Stimulated activated CD8-positive, alpha-beta memory T cell treated with anti-CD3 and anti-CD28 coated beads, Interleukin-15, amount 100 ng/mL, for 48 hours (primary cell): ENCODE measurements at regions not wholly inside any gene's neighbourhood (a gene's known extent, or its start where the extent isn't known, plus 50 kb on each side); places are given as distances from the start of the nearest gene placed in this dataset.
A peak's percentile ranks its signal among the peaks of the same experiment; 100 is the strongest.
"Not testable (repeated sequence)": the region's sequence is repeated elsewhere in the genome, so short reads cannot be mapped to it uniquely, and the experiment has no call there.

Experiments
- DNase-seq, 2 donors: peaks; one replicate each; pipeline ENCODE4 v3.0.0-alpha.2; 2020; ENCODE audit warnings: low read depth in 2 of 2

GRCh38 chr5:42949348-42950115 lies 90.6 kb downstream of the ANXA2R start:
- peak; percentile 24 to 42 for DNase-seq

GRCh38 chr5:42948961-42949347 lies 91.2 kb downstream of the ANXA2R start:
- DNase-seq = no peak

GRCh38 chr5:42944989-42945388 lies 95.1 kb downstream of the ANXA2R start:
- no peak for DNase-seq

GRCh38 chr5:42943931-42944631 lies 96.0 kb downstream of the ANXA2R start:
- DNase-seq = no peak

GRCh38 chr5:42940853-42941252 lies 99.3 kb downstream of the ANXA2R start:
- no peak for DNase-seq

GRCh38 chr5:42932011-42932410 lies 108.1 kb downstream of the ANXA2R start:
- not testable (repeated sequence) for DNase-seq

GRCh38 chr5:42931451-42931850 lies 108.7 kb downstream of the ANXA2R start:
- not testable (repeated sequence) for DNase-seq

- no peak for DNase-seq
These were observed 109.2 kb downstream of the ANXA2R start for GRCh38 chr5:42930934-42931333.

- DNase-seq = no peak
These were observed 110.2 kb downstream of the ANXA2R start for GRCh38 chr5:42929871-42930270.

GRCh38 chr5:42927730-42928129 lies 112.4 kb downstream of the ANXA2R start:
- no peak for DNase-seq

- no peak for DNase-seq
These were observed 113.0 kb upstream of the SELENOP start for GRCh38 chr5:42924686-42925085.

GRCh38 chr5:42924226-42924625 lies 112.5 kb upstream of the SELENOP start:
- no peak for DNase-seq

GRCh38 chr5:42923710-42924109 lies 112.0 kb upstream of the SELENOP start:
- DNase-seq = no peak

GRCh38 chr5:42919600-42919999 lies 107.9 kb upstream of the SELENOP start:
- no peak for DNase-seq

- no peak for DNase-seq
These were observed 103.7 kb upstream of the SELENOP start for GRCh38 chr5:42915306-42915866.

GRCh38 chr5:42912184-42912798 lies 100.6 kb upstream of the SELENOP start:
- no peak for DNase-seq

GRCh38 chr5:42908509-42909488 lies 97.1 kb upstream of the SELENOP start:
- peak; percentile 78 for DNase-seq

GRCh38 chr5:42908086-42908485 lies 96.4 kb upstream of the SELENOP start:
- DNase-seq = no peak

- no peak for DNase-seq
These were observed 94.1 kb upstream of the SELENOP start for GRCh38 chr5:42905827-42906226.

- no peak for DNase-seq
These were observed 89.0 kb upstream of the SELENOP start for GRCh38 chr5:42900734-42901133.

- DNase-seq = no peak
These were observed 87.1 kb upstream of the SELENOP start for GRCh38 chr5:42898760-42899159.
